GM19455 (cell line): ENCODE measurements at regions not wholly inside any gene's neighbourhood (a gene's known extent, or its start where the extent isn't known, plus 50 kb on each side); places are given as distances from the start of the nearest gene placed in this dataset.
A peak's percentile ranks its signal among the peaks of the same experiment; 100 is the strongest.
"Not testable (repeated sequence)": the region's sequence is repeated elsewhere in the genome, so short reads cannot be mapped to it uniquely, and the experiment has no call there.

ENCODE experiments used
- ATAC-seq: cut with Tn5 transposase; IDR thresholded peaks from one replicate; pipeline ENCODE4 v1.9.1; 2021; ENCODE audit not compliant: unreplicated experiment

- no peak for ATAC-seq
Measured at GRCh38 chr15:79538527-79538926, 106.4 kb downstream of the MINAR1 start.

- no peak for ATAC-seq
Measured at GRCh38 chr15:79539401-79539800, 107.3 kb downstream of the MINAR1 start.

DNA sequence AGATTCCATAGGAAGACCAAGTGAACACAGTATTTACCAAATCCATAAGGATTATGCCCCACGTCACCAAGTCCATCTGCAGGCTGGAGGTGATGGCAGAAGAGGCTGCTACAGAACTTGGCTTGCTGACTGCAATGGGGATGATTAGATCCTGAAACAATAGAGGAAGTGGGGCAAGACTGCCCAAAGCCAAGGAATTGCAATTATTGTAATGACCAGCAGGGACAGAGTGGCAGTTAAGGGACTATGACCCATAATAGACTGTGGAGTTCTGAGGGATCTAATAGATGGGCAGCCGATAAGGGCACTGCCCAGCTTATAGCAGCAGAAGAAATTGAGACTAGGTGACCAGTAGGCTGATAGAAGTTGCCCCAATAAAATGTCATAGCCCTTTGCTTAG, 108.4 kb downstream of the MINAR1 start:
- no peak for ATAC-seq

DNA sequence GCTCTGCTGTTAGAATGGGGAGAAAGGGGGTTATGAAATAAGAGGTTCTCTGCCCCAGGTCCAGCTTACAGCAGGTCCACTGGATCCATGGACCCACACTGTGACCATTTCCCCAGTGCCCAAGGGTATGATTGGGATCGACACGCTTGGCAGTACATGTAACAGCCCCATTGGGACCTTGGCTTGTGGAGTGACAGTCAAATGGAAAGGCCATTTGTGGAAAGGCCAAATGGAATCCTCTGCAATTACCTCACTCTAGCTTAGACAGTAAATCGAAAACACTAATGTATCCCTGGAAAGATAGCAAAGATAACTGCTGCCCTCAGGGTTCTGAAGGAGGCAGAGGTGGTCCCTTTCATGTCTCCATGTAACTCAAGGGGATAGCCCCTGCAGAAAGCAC, 109.1 kb downstream of the MINAR1 start:
- ATAC-seq: no peak

DNA sequence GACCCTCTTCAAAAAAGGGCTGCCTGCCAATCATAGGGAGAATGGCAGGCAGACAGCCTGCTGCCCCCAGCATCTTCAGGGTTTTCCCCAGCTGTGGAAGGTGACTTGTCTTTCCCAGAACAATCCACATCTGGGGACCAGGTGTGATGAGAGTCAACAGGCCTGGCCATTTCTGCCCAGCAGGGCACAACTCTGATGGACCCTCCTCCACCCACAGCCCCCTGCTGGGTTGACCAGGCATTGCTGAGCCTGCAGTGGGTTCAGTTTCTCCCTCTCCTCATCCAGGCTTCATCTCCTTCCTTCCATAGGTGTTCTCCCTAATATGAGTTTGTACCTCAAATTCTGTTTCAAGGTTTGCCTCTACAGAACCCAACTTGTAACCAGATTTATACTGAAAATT, 111.0 kb downstream of the MINAR1 start:
- ATAC-seq: no peak

DNA sequence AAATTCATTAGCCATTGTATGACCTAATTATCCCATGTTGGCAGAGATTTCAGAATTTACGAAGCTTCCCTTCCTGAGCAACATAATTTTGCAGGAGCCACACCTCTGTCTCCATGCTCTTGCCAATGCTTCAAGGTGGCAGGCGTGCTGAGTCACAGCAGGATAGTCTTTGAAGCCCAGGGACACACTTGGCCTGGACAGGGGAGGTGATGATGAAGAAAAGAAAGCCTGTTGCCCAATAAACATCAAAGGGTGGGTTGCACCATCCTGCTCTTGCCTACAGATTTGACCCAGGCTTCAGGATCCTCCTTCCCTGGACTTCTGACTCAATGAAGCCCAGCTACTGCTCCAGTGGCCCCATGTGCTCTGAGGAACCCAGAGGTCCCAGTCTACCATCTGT, 117.1 kb downstream of the MINAR1 start:
- no peak for ATAC-seq

GRCh38 chr15:79560384-79560783, 128.2 kb downstream of the MINAR1 start:
- no peak for ATAC-seq

- ATAC-seq: no peak
Measured at GRCh38 chr15:79561982-79562381, 129.8 kb downstream of the MINAR1 start.

DNA sequence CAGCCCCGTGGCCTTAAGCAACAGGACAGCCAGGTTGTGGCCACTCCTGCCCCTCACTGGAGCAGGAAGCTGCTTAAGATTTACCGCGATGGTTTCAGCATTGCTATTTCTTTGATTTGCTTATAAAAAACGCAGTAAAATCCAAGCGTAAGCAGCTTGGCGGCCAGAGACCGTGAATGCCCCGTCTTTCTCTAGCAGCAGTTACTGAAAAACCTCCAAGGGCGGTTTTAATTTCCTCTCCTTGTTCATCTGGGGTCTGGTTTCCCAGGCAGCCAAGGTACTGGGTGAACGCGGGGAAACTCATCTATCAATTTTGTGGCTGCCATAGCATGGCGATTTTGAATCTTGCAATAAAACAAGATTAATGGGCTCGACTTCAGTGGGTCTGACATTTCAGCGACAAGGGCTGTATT, 130.3 kb downstream of the MINAR1 start:
- ATAC-seq: no peak

DNA sequence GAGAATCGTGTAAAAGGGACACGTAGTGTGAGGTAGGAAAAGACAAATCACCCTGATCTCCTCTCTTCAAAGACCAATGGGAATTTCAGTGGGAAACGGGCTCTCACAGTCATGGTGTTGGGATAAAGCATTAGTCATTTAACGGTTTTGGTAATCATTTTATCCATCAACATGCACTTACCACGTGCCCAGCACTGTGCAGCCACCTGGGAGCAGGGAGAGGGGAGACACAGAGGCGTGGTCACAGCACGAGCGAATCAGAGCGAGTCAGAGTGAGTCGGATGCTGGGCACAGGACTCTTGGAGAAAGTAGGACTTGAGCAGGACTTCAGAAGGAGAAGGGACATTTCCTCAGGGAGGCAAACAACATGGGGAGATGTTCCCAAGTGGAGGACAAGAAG, 130.8 kb downstream of the MINAR1 start:
- no peak for ATAC-seq

- ATAC-seq: no peak
Measured at GRCh38 chr15:79570004-79570403, 137.9 kb downstream of the MINAR1 start.

- no peak for ATAC-seq
Measured at GRCh38 chr15:79572691-79573404, 140.7 kb downstream of the MINAR1 start.

GRCh38 chr15:79574431-79575273, 142.5 kb downstream of the MINAR1 start:
- ATAC-seq: not testable (repeated sequence)

GRCh38 chr15:79582650-79583049, 150.5 kb downstream of the MINAR1 start:
- no peak for ATAC-seq

- no peak for ATAC-seq
Measured at GRCh38 chr15:79592126-79592525, 160.0 kb downstream of the MINAR1 start.

GRCh38 chr15:79593119-79593869, 161.2 kb downstream of the MINAR1 start:
- ATAC-seq: no peak

- ATAC-seq: no peak
Measured at GRCh38 chr15:79595306-79595705, 163.2 kb downstream of the MINAR1 start.

DNA sequence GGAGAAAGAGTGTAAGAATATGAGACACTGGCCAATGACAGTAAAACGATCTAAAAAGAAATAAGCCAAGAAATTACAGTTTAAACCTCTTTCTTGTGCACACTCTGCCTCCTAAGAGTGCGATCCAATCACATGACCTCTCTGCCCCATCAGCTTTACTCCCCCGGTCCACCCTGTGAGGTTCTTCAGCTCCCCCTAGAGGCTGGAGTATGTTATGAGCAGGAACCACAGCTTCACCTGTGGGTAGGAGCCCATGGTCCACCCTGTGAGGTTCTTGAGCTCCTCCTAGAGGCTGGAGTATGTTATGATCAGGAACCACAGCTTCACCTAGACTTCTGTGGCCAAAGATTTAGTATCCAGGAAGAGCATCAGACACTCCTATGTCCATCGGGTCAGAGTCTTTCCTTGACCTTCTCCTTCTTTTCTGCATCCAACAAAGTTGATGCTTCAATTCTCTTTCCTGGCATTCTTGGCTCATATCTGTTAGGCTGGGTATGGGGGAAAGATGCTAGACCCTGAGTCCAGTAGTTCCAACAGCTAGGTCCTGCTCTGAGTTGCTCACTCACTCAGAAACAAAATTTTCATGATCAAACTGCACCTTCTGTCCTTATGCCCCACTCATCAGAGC, 164.0 kb downstream of the MINAR1 start:
- peak; percentile 98 for ATAC-seq

DNA sequence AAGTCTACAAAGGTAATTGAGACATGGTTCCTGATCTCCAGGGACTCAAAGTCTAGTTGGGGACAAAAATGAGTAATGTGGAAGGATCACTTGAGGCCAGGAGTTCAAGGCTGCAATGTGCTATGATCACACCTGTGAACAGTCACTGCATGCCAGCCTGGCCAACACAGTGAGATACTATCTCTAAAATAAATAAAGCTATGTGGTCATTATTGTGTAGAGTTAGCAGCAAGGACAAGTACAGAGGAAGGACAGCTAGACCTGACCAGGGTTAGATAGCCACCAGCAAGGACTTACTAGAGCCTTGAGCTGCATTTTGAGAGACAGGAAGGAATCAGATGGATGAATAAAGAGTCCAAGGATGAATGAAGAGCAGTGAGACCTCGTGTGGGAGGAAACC, 166.5 kb downstream of the MINAR1 start:
- ATAC-seq: no peak

GRCh38 chr15:79601405-79602086, 169.4 kb downstream of the MINAR1 start:
- ATAC-seq: no peak

DNA sequence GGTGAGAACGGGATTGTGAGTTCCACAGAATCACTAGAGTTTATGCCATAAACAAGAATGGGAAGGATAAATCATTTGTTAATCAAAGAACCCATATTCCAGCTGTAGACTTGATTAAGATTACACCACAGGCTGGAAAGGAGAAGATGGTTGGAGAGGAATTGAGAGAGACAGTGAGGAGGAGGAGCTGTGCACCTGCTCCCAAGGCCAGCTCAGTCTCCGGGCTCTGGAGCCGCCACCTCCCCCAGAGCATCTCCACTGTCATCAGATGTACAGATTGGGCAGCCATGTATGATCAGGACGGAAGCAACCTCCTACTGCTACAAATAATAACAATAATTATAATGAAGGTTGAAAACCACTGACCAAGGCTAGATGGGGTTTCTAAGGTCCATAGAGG, 170.0 kb downstream of the MINAR1 start:
- ATAC-seq: no peak
